DND-41 (cell line): ENCODE measurements at regions not wholly inside any gene's neighbourhood (a gene's known extent, or its start where the extent isn't known, plus 50 kb on each side); places are given as distances from the start of the nearest gene placed in this dataset.

Experiments used
- EZH2 ChIP-seq: IDR thresholded peaks from 3 replicates; pipeline ENCODE4 v1.6.1; 2012; ENCODE audit warnings: borderline replicate concordance, low read depth, mild to moderate bottlenecking, moderate library complexity, low read length, inconsistent platforms; ENCODE audit not compliant: severe bottlenecking
- TF ChIP-seq, protein P1 (sequence below): IDR thresholded peaks from 2 replicates; pipeline ENCODE4 v1.5.1; 2012; ENCODE audit warnings: borderline replicate concordance, low read length, moderate library complexity, mild to moderate bottlenecking; ENCODE audit not compliant: poor library complexity, severe bottlenecking; ENCODE audit errors: extremely low read depth

GRCh38 chr4:128410037-128410436 lies 122.4 kb upstream of the PGRMC2 start:
- TF ChIP-seq, protein P1, sequence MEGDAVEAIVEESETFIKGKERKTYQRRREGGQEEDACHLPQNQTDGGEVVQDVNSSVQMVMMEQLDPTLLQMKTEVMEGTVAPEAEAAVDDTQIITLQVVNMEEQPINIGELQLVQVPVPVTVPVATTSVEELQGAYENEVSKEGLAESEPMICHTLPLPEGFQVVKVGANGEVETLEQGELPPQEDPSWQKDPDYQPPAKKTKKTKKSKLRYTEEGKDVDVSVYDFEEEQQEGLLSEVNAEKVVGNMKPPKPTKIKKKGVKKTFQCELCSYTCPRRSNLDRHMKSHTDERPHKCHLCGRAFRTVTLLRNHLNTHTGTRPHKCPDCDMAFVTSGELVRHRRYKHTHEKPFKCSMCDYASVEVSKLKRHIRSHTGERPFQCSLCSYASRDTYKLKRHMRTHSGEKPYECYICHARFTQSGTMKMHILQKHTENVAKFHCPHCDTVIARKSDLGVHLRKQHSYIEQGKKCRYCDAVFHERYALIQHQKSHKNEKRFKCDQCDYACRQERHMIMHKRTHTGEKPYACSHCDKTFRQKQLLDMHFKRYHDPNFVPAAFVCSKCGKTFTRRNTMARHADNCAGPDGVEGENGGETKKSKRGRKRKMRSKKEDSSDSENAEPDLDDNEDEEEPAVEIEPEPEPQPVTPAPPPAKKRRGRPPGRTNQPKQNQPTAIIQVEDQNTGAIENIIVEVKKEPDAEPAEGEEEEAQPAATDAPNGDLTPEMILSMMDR = no peak
- TF ChIP-seq EZH2 = no peak
